ENCODE measurements at regions not wholly inside any gene's neighbourhood (a gene's known extent, or its start where the extent isn't known, plus 50 kb on each side); places are given as distances from the start of the nearest gene placed in this dataset.

GRCh38 chr12:89945123-89945522 is 236.5 kb upstream of the ATP2B1 start:
- TF ChIP-seq HNF4G (IDR thresholded peaks at IDR 0.05) = no peak
- no peak for TF ChIP-seq ZBTB33 (IDR thresholded peaks at IDR 0.05)
- TF ChIP-seq MAX (IDR thresholded peaks at IDR 0.05) = no peak
- TF ChIP-seq GABPA (IDR thresholded peaks at IDR 0.05 in 1 of 2, conservative IDR thresholded peaks at IDR 0.05 in 1 of 2) = no peak
- TF ChIP-seq CTCF (IDR thresholded peaks at IDR 0.05; ENCODE audit: low read depth, low read length, missing input control) = no peak
- TF ChIP-seq FOXA1 (IDR thresholded peaks at IDR 0.05) = no peak
- no peak for TF ChIP-seq SP1 (IDR thresholded peaks at IDR 0.05)
- no peak for TF ChIP-seq ATF3 (IDR thresholded peaks at IDR 0.05)
- no peak for TF ChIP-seq NR2F2 (IDR thresholded peaks at IDR 0.05)
- no peak for TF ChIP-seq REST (IDR thresholded peaks at IDR 0.05)
- TF ChIP-seq RXRA (IDR thresholded peaks at IDR 0.05) = no peak
- TF ChIP-seq YY1 (IDR thresholded peaks at IDR 0.05) = no peak
- TF ChIP-seq HNF4A (conservative IDR thresholded peaks at IDR 0.05) = no peak
- no peak for TF ChIP-seq TAF1 (conservative IDR thresholded peaks at IDR 0.05)
- TF ChIP-seq JUND (IDR thresholded peaks at IDR 0.05) = no peak
- TF ChIP-seq RAD21 (IDR thresholded peaks at IDR 0.05) = no peak
- TF ChIP-seq FOXA2 (IDR thresholded peaks at IDR 0.05) = no peak
- TF ChIP-seq EGR1 (IDR thresholded peaks at IDR 0.05; ENCODE audit: low read depth in 2 of 2) = no peak
- no peak overlapping the region for H3K27ac ChIP-seq (ENCODE audit: low read depth in 1 of 2, low read length in 2 of 2)
- H3K4me1 ChIP-seq (ENCODE audit: control insufficient read depth in 4 of 4, insufficient read depth in 4 of 4, low read length in 3 of 4) = no peaks in the 10 kb centered on the region
- no peak for DNase-seq (ENCODE audit: low spot score)
- H3K36me3 ChIP-seq (ENCODE audit: control insufficient read depth in 4 of 4, insufficient read depth in 3 of 4, low read depth in 1 of 4, low read length in 3 of 4) = no peaks in the 10 kb centered on the region
- H3K4me3 ChIP-seq (ENCODE audit: low read depth in 1 of 3, low read length in 3 of 3) = no peak overlapping the region
- H3K27me3 ChIP-seq (ENCODE audit: control insufficient read depth in 4 of 4, insufficient read depth in 4 of 4, low read length in 3 of 4) = no peaks in the 10 kb centered on the region
- H3K9ac ChIP-seq (ENCODE audit: low read depth in 1 of 2, low read length in 2 of 2) = no peak overlapping the region
- no peaks in the 10 kb centered on the region for H3K9me3 ChIP-seq (ENCODE audit: control insufficient read depth in 4 of 4, low read length in 3 of 4)

GRCh38 chr12:89943463-89943862 is 234.8 kb upstream of the ATP2B1 start:
- no peaks in the 10 kb centered on the region for H3K9me3 ChIP-seq (ENCODE audit: control insufficient read depth in 4 of 4, low read length in 3 of 4)
- H3K4me3 ChIP-seq (ENCODE audit: low read depth in 1 of 3, low read length in 3 of 3) = no peak overlapping the region
- no peak overlapping the region for H3K27ac ChIP-seq (ENCODE audit: low read depth in 1 of 2, low read length in 2 of 2)
- no peaks in the 10 kb centered on the region for H3K4me1 ChIP-seq (ENCODE audit: control insufficient read depth in 4 of 4, insufficient read depth in 4 of 4, low read length in 3 of 4)
- H3K9ac ChIP-seq (ENCODE audit: low read depth in 1 of 2, low read length in 2 of 2) = no peak overlapping the region
- H3K27me3 ChIP-seq (ENCODE audit: control insufficient read depth in 4 of 4, insufficient read depth in 4 of 4, low read length in 3 of 4) = no peaks in the 10 kb centered on the region
- TF ChIP-seq FOXA2 (IDR thresholded peaks at IDR 0.05) = no peak
- no peak for TF ChIP-seq SP1 (IDR thresholded peaks at IDR 0.05)
- TF ChIP-seq RXRA (IDR thresholded peaks at IDR 0.05) = no peak
- TF ChIP-seq RAD21 (IDR thresholded peaks at IDR 0.05) = no peak
- TF ChIP-seq ATF3 (IDR thresholded peaks at IDR 0.05) = no peak
- no peak for TF ChIP-seq HNF4A (conservative IDR thresholded peaks at IDR 0.05)
- no peak for TF ChIP-seq NR2F2 (IDR thresholded peaks at IDR 0.05)
- no peak for TF ChIP-seq TAF1 (conservative IDR thresholded peaks at IDR 0.05)
- TF ChIP-seq JUND (IDR thresholded peaks at IDR 0.05) = no peak
- H3K36me3 ChIP-seq (ENCODE audit: control insufficient read depth in 4 of 4, insufficient read depth in 3 of 4, low read depth in 1 of 4, low read length in 3 of 4) = no peaks in the 10 kb centered on the region
- no peak for DNase-seq (ENCODE audit: low spot score)
